Vagina (tissue), 2 donors: ENCODE measurements at regions not wholly inside any gene's neighbourhood (a gene's known extent, or its start where the extent isn't known, plus 50 kb on each side); places are given as distances from the start of the nearest gene placed in this dataset.
"Not testable (repeated sequence)": the region's sequence is repeated elsewhere in the genome, so short reads cannot be mapped to it uniquely, and the experiment has no call there.

Experiments used
- DNase-seq, 2 donors: peaks; one replicate each; pipeline ENCODE4 v3.0.0-alpha.2; 2017; ENCODE audit errors: extremely low spot score in 2 of 2
- H3K27ac ChIP-seq: fragments of 200-600 bp; sonication (generic); one replicate; pipeline ENCODE4 v1.5.1; 2019
- H3K27me3 ChIP-seq: fragments of 200-600 bp; sonication (generic); one replicate; pipeline ENCODE4 v1.5.1; 2019
- H3K36me3 ChIP-seq, 2 donors: fragments of 200-600 bp; sonication (generic); one replicate each; pipeline ENCODE4 v1.5.1; 2017 to 2019
- H3K4me1 ChIP-seq: fragments of 200-600 bp; sonication (generic); one replicate; pipeline ENCODE4 v1.5.1; 2019
- H3K4me3 ChIP-seq, 2 donors: fragments of 200-600 bp; sonication (generic); 1 replicate in 1 of 2; 2 replicates in 1 of 2; pipeline ENCODE4 v1.5.1; 2016 to 2019
- H3K9me3 ChIP-seq: fragments of 200-600 bp; sonication (generic); one replicate; pipeline ENCODE4 v1.5.1; 2019
- CTCF ChIP-seq, 3 experiments: fragments of 450-650 bp in 2 of 3; fragments of 200-600 bp in 1 of 3; sonication (generic) in 1 of 3; IDR thresholded peaks; one replicate each; pipeline ENCODE4 v1.5.1; 2017 to 2019; ENCODE audit warnings: antibody characterized with exemption in 3 of 3, mild to moderate bottlenecking in 2 of 3, moderate library complexity in 2 of 3
- POLR2A ChIP-seq, 2 donors: fragments of 450-650 bp; IDR thresholded peaks; one replicate each; pipeline ENCODE4 v1.6.1; 2017; ENCODE audit warnings: antibody characterized with exemption in 2 of 2, mild to moderate bottlenecking in 2 of 2, moderate library complexity in 2 of 2
- POLR2AphosphoS5 ChIP-seq, 2 donors: sonication (generic); formaldehyde crosslinking; IDR thresholded peaks; one replicate each; pipeline ENCODE4 v1.9.0; 2017; ENCODE audit warnings: antibody characterized with exemption in 2 of 2, mild to moderate bottlenecking in 2 of 2, low read depth in 1 of 2; ENCODE audit not compliant: insufficient read depth in 1 of 2
- intact Hi-C: fragments of 100-400 bp; cut with DNase I; formaldehyde crosslinking; loops from one replicate; pipeline ENCODE4 v1.15.1; 2023

- TF ChIP-seq CTCF (IDR thresholded peaks at IDR 0.05) (no peak), POLR2A (IDR thresholded peaks at IDR 0.05) (no peak), POLR2AphosphoS5 (IDR thresholded peaks at IDR 0.05; ENCODE audit: insufficient read depth in 1 of 2, low read depth in 1 of 2) (no peak)
- no peaks in the 10 kb centered on the region for H3K4me1 ChIP-seq
- no peaks in the 10 kb centered on the region for H3K27me3 ChIP-seq
- DNase-seq = no peak
- intact Hi-C loops = no loop called here
- H3K27ac ChIP-seq = no peak overlapping the region
- H3K4me3 ChIP-seq = no peak overlapping the region
- H3K36me3 ChIP-seq = no peaks in the 10 kb centered on the region
- no peaks in the 10 kb centered on the region for H3K9me3 ChIP-seq
Measured at GRCh38 chr2:129502781-129503180, 476.7 kb upstream of the RAB6C start.

GRCh38 chr2:129504646-129505045 is 474.8 kb upstream of the RAB6C start:
- H3K9me3 ChIP-seq = no peaks in the 10 kb centered on the region
- no peak overlapping the region for H3K4me3 ChIP-seq
- no peaks in the 10 kb centered on the region for H3K4me1 ChIP-seq
- intact Hi-C loops = no loop called here
- no peaks in the 10 kb centered on the region for H3K27me3 ChIP-seq
- no peak overlapping the region for H3K27ac ChIP-seq
- no peak for DNase-seq
- no peaks in the 10 kb centered on the region for H3K36me3 ChIP-seq
- no peak for TF ChIP-seq POLR2AphosphoS5 (IDR thresholded peaks at IDR 0.05; ENCODE audit: insufficient read depth in 1 of 2, low read depth in 1 of 2)
- no peak for TF ChIP-seq POLR2A (IDR thresholded peaks at IDR 0.05)
- no peak for TF ChIP-seq CTCF (IDR thresholded peaks at IDR 0.05)

- intact Hi-C loops = no loop called here
- Histone ChIP-seq H3K4me3 (no peak overlapping the region), H3K27ac (no peak overlapping the region), H3K27me3 (no peaks in the 10 kb centered on the region), H3K4me1 (no peaks in the 10 kb centered on the region), H3K9me3 (no peaks in the 10 kb centered on the region), H3K36me3 (no peaks in the 10 kb centered on the region)
- no peak for DNase-seq
- TF ChIP-seq CTCF (IDR thresholded peaks at IDR 0.05) = no peak
- TF ChIP-seq POLR2AphosphoS5 (IDR thresholded peaks at IDR 0.05; ENCODE audit: insufficient read depth in 1 of 2, low read depth in 1 of 2) = no peak
- TF ChIP-seq POLR2A (IDR thresholded peaks at IDR 0.05) = no peak
Measured at GRCh38 chr2:129518937-129519336, 460.5 kb upstream of the RAB6C start.

GRCh38 chr2:129532158-129532557 is 447.3 kb upstream of the RAB6C start:
- H3K27ac ChIP-seq, H3K4me1 ChIP-seq, intact Hi-C loops, H3K27me3 ChIP-seq, H3K4me3 ChIP-seq, H3K36me3 ChIP-seq, DNase-seq, H3K9me3 ChIP-seq: not testable (repeated sequence)

GRCh38 chr2:129548880-129549279 is 430.6 kb upstream of the RAB6C start:
- Histone ChIP-seq H3K4me3 (no peak overlapping the region), H3K9me3 (no peaks in the 10 kb centered on the region), H3K27ac (no peak overlapping the region), H3K27me3 (no peaks in the 10 kb centered on the region), H3K4me1 (no peaks in the 10 kb centered on the region), H3K36me3 (no peaks in the 10 kb centered on the region)
- intact Hi-C loops = no loop called here
- no peak for DNase-seq
- TF ChIP-seq POLR2AphosphoS5 (IDR thresholded peaks at IDR 0.05; ENCODE audit: insufficient read depth in 1 of 2, low read depth in 1 of 2) = no peak

- Histone ChIP-seq H3K4me1 (no peaks in the 10 kb centered on the region), H3K27me3 (no peaks in the 10 kb centered on the region), H3K9me3 (no peaks in the 10 kb centered on the region), H3K36me3 (no peaks in the 10 kb centered on the region), H3K4me3 (no peak overlapping the region), H3K27ac (no peak overlapping the region)
- TF ChIP-seq CTCF (IDR thresholded peaks at IDR 0.05) = no peak
- TF ChIP-seq POLR2A (IDR thresholded peaks at IDR 0.05) = no peak
- no peak for TF ChIP-seq POLR2AphosphoS5 (IDR thresholded peaks at IDR 0.05; ENCODE audit: insufficient read depth in 1 of 2, low read depth in 1 of 2)
- intact Hi-C loops = no loop called here
- no peak for DNase-seq
Measured at GRCh38 chr2:129550536-129550935, 428.9 kb upstream of the RAB6C start.
